GM18517 (cell line): ENCODE measurements at regions not wholly inside any gene's neighbourhood (a gene's known extent, or its start where the extent isn't known, plus 50 kb on each side); places are given as distances from the start of the nearest gene placed in this dataset.
"Not testable (repeated sequence)": the region's sequence is repeated elsewhere in the genome, so short reads cannot be mapped to it uniquely, and the experiment has no call there.

Experiments
- ATAC-seq: cut with Tn5 transposase; IDR thresholded peaks from one replicate; pipeline ENCODE4 v1.9.1; 2021; ENCODE audit warnings: mild to moderate bottlenecking, moderate library complexity; ENCODE audit not compliant: unreplicated experiment

DNA sequence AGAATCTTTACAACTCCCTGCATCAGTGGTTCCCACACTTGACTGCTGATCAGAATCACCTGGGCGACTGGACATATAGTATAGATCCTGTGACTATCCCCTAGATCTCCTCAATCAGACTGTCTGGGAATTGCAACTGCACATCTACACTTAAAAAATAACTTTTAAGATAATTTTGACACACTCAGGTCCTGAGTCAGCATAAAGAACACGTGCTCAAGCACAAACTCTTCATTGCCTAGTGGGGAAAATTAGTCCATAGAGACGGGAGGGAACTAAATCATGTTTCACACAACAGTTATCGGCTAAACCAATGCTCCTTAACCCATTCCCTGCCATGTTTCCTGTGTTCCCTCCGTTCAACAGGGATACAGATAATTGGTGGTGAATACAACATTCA is 243.5 kb upstream of the FGF13 start:
- no peak for ATAC-seq

DNA sequence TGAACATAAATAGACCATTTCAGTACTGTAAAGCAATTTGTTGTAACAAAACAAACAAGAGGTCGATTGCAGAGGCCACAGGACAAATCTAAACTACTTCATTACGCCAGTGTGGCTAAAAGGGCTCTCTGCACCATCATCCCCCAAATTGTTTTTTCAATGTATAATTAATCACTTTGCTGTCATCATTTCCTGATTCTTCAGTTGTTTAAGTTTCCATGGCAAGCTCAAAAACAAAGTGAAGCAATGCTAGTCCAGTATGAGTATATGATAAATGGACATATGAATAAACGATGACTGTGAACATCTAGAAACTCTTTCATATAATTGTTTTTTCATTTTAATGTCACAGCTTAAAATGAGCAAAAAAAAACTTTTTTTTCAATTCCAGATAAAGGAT is 235.4 kb upstream of the FGF13 start:
- no peak for ATAC-seq

DNA sequence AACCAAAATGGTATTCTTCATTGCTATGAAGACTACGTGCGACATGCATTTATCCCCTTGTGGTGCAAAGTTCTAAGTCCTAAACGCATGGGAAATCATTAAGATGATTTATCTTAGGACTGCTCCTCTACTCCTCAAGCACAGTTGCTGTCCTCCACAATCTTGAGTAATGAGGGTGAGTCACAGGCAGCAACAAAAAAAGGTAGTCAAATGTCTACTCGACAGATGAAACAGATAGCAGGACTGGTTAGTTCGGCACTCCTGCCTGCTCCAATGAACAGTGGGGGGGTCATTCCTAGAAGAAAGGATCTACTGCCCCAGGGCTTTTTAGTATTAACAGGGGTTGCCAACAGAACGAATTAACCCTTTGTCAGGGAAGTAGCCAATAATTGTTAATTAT is 233.7 kb upstream of the FGF13 start:
- ATAC-seq, result no peak

DNA sequence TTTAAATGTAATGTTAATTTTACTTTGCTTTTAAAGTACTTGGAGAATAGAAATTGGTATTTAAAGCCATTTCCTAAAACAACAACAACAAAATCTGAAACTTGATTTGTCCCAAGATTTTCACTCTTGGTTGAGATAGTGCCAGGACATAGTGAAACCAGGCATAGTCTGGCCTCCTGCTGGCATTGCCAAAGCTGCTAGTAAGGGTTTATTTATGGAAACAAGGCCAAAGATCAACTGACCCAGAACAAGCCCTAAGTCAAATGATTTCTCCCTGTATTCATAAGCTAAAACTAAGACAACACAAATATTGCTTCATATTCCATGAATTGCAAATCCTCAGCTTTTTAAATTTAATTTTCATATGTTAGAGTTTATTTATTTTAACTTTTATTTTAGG is 227.5 kb upstream of the FGF13 start:
- no peak for ATAC-seq

DNA sequence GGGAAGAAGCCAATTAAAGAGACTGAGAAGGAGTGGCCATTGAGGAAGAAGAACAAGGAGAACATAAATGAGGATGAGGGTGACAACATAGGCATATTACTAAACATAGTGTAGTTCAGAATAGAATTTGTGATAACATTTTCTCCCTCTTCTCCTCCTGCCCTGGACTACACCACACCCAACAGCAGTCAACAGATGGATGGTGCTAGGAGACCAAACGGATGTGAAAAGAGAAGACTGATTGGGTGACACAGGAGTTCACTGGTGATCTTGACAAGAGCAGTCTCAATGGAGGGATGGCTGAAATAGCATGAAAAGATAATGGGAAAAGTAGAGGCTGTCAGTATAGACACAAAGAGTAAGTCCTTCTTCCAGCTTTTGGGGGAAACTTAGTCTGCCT is 226.5 kb upstream of the FGF13 start:
- no peak for ATAC-seq

DNA sequence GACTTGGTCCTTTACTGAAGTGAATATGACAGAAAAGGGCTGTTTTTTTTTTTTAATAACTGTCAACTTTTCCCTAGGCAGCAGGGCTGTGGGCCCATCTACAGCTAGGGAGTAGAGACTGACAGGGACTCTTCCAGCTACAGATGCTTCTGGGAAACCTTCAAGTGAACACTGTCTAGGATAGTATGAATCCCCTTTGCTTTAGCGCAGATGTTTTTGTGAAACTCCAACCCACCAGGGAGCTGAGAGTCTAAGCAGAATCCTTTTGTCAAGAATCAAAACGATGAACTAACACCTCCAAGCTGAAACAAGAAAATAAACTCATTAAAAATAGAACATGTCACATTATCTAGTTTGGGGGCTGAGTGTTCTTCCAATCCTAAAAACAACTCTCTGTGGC is 219.7 kb upstream of the FGF13 start:
- no peak for ATAC-seq

DNA sequence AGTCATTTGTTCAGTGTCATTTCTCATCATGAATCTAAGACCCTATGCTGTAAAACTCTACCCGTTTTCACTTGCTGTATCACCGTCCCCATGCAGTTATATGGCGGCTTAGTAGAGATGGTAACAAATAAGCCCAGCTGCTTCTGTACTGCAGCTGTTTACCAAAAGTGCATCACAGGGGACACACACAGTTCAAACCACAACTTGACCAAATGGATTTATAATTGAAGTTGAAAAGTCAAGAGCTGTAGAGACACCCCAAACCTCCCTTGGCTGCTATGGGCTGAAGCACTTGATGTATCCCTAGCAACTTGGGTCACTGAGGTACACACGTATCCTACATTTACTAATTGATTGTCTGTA is 219.0 kb upstream of the FGF13 start:
- no peak for ATAC-seq

DNA sequence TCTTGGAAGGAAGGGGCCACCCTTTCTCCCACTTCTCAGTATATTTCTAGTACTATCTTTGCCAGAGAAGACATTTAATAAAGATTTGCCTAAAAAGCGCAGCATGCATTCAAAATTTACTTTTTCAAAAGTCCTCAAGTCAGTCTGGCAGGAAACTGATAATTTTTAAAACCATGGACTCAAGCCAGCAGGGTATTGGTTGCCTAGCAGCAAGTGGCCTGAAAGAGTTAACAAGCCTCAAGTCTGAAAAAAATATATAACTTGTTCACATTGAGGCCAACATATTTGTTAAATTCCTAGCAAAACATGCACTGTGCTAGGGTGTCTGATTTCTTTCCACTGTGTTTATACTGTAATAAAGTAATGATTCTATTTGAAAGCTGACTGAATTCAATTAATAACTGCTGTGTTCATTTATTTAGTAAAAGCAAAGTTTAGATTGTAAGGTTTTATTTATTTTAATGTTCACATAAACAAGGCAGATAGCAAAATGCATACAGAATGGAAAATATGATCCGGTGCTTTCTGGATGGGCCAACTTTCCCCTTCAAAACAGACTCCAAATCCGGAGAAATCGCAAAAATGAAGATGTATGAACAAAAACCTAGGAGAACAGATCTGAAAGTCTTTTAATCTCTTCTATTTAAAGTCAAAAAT is 218.5 kb upstream of the FGF13 start:
- no peak for ATAC-seq

DNA sequence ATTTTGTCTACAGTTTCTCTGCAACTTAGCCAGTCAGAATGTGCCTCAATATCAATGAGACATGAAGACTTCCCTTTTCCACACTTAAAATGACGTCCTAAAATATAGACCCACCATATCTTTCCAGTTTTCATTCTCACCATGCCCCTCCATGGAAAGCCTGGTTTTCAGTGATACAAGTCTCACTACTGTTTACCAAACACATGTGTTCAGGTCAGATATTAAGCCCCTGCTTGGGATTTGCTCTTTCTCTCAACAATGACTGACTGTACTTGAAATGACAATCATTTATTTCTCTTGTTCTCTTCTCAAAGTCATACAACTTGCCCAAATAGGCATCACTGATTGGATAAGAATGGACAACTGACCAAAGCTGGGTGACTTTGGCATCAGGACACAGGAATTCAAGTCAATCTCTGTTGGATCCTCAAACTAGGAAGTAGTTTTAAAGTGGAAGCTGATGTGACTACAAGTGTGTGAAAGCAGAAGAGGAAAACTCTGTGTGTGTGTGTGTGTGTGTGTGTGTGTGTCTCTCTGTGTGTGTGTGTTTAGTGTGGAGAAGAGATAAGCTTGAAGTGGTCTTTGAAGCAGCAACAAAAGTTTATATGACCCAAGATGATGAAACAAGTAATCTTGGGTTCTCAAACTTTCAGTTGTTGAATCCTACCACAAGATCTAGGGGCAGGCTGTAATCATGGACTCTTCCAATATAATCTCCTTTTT is 217.4 kb upstream of the FGF13 start:
- ATAC-seq, result no peak

DNA sequence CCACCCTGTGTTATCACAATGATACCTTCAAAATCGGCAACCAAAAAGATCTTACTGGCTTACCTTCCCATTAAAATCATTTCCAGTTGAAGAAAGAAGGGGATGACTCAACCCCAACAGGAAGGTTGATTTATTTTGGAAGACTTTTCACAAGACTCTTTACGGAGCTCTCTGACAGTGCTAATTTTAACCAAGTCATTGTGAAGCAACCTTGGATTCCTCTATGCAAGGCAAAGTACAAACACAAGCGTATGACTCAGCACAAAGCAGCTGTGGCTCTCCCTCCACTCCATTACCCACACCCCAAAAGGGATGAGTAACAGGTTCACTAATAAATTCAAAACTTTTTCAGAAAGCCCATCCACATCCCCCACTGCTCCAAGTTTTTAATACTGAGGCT is 213.8 kb upstream of the FGF13 start:
- no peak for ATAC-seq

DNA sequence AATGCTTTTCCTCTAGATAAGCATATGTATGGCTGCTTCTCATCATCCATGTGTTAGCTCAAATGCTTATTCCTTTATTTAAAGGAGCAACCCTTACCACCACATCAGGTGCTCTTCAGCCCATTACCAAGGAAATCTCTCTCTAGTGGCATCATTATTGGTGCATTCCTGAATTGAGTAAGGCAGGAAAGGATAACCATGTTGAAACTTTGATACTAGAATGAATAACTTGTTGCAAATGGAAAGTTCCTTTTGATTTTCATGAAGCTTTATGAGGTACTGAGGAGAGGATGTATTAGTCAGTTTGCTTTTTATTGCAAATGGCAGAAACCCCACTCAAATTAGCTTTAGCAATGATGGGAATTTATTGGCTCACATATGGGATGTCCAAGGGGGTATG is 212.3 kb upstream of the FGF13 start:
- ATAC-seq, result no peak

DNA sequence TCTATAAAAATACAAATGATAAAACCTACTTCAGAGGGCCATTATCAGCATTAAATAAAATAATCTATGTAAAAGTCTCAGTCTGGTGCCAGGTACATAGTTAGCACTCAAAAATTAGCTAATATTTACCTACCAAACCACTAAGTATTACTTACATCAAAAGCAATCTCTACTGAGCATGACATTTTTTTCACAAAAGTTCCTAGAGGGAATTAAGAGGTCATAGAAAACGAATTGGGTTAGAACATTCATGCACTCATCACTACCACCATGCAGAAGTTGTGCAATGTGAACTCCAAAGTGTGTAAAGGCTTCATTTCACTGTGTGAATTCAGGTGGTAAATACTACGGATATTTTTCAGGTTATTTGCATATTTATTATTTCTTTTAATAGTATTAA is 209.5 kb upstream of the FGF13 start:
- ATAC-seq, result no peak

DNA sequence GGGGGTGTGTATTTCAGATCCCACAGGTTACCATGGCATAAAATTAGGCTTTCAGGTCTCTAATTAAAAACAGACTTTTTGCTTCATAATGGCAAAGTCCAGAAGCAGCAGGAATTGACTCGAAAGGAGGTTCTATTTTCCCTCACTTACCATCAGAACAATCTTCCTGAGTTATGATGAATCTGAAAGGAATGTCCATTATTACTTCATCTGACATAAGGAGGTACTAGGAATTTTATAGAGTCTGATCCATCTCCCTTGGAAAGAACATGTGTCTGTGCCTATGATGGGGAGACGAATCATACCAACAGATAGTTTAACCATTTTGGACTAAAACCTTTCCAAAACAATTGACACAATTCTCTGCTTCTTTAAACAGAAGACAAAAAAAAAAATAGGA is 206.3 kb upstream of the FGF13 start:
- ATAC-seq, result no peak

DNA sequence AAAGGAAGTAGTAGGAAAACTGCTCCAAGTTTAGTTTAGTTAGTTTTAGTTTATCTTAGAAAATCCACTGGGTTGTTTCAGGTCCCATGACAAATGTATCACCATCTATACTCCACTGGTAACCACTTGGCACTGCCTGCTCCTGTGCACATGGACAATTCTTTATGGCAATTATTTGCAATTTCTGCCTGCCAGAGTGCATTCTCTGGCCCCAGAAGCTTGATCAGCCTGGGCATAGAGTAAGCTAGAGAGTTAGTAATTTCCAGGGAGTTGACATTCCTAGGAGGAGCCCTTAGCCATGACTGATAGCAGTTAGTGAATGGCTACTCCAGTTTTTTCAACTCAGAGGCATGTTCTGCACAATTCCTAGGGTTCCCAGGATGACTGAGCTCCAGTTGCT is 203.2 kb upstream of the FGF13 start:
- ATAC-seq, result no peak

DNA sequence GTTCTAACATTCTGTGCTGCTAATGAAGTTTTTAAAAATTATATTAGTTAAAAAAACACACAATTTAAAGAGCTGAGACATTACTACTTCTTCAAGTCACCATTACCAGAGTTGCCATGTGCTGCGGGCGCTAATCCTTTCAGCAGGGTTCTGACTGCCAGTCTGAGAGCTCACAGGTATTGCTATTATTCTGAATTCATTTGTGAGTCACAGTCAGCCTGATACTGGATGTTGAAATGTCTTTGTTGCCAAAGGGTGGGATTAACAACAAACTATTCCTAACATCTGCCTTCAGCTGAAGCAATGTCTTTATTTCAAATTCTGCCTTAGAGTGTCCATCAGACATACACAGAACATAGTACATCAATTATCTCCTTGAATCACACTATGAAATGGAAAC is 197.1 kb upstream of the FGF13 start:
- ATAC-seq, result no peak

DNA sequence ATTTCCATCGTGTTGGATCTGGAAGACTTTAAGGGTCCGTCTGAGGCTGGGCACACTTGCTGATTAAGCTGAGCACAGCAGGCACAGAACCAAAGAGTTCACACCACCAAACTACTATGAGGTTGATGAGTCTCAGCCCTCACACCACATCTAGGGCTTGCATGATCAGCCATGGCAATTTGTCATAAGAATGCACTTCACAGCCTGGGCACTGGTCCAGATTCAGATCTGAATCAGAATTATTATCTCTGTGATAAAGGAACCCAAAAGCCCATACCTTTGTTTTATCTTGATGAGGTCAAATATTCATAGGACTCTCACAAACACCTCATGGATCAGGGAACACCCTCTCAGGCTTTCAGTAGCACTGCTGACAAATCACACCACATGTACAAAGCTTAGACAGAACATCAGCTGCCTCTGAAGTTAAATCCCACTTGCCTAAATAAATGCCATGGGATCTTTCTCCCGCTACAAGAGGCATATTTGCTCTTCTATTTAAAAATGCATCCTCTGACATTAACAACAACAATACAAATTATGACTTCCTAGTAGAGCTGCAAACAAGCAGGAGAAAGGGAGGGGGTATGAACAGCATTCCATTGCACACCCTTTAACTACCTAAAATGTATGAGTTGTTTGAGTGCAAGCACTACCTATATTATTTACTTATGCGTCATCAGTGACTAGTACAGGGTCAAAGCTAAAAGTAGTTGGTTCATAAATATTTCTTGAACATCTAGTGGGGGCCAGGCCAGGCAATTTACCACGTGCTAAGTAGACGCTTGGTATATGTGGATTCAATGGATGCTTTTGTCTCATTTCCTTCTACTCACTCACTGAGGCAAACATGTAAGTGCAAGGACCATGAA is 186.3 kb upstream of the FGF13 start:
- no peak for ATAC-seq

DNA sequence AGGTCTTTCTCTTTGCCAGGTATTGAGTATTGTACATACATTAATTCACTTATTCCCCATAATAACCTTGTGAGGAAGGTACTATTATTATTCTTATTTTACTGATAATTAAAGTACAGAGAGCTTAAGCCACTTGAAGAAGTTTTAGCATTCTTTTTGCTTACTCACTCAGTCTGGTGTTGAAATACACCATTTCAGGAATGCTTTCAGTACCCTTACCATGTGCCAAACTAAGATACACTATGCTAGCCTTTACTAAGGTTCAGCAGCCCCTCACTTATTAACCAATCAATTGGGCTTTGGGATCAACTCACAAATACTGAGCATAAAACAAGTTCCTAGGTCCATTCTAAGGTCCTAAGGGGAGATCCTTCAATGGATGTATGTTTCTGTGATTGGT is 179.0 kb upstream of the FGF13 start:
- ATAC-seq, result no peak

DNA sequence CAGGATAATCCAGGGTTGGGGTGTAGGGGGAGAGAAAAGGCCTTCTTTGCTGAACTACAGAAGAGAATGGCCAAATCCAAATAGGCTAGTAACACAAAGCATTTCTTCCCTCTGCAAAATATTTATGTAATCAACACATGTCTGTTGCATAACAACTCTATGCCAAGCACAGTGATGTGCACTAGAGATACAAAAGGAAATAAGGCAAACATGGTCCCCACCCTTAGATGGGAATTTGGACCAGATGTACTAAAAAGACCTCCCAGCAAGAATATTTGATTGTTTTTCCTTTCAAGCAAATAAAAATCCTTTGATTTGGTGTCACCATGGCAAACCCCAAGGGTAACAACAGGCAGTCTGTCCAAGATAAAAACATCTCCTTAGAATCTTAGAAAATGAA is 177.6 kb upstream of the FGF13 start:
- no peak for ATAC-seq

DNA sequence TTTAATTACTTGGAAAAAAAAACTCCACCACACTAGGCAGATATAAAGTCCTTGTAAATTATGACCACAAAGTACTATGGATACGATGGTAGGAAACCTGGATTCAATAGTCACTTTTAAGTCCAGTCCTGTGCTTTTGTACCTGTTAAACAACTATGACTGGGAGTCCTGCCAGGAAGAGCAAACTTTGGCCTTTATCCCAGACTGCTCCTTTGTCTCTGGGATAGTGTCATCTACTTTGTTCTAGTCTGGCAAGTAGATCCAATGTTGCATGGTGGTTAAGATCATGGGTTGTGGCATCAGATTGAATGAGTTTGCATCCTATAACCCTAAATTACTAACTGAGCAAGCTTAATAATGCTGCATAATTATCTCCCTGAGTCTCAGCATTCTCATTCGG is 175.3 kb upstream of the FGF13 start:
- no peak for ATAC-seq

DNA sequence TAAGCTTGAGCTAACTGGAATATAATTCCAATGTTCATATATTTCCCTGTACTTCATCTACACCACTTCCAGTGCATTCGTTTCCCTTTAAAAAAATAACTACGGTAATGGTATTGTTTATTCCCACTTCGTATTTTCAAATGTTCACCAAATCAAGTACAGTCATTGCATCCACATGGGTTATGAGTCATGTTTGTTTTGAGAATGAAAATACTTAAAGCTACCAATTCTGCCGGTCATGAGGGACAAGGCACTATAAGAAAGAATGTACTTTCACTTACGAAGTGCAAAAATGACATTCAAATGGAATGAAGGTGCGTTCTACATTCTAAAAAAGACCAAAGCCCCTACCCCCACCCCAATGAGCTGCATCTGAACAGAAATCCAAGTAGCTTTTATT is 174.4 kb upstream of the FGF13 start:
- no peak for ATAC-seq

DNA sequence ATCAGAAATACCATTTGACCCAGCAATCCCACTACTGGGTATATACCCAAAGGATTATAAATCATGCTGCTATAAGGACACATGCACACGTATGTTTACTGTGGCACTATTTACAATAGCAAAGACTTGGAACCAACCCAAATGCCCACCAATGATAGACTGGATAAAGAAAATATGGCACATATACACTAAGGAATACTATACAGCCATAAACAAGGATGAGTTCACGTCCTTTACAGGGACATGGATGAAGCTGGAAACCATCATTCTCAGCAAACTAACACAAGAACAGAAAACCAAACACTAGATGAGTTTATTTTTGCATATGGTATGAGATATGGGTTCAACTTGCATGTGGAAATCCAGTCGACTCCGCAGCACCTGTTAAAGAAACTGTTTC is 168.8 kb upstream of the FGF13 start:
- not testable (repeated sequence) for ATAC-seq

DNA sequence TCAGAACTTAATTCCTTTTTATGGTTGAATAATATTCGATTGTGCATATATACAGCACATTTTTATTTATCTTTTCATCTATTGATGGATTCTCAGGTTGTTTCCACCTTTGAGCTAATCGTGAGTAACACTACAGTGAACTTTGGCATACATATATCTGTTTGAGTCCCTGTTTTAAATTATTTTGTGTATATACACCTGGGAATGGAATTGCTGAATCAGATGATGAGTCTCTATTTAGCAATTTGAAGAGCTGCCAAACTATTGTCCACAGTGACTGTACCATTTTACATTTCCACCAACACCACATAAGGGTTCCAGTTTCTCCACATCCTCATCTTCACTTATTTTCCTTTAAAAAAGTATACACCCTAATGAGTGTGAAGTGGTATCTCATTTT is 166.2 kb upstream of the FGF13 start:
- no peak for ATAC-seq
